Stimulated activated CD8-positive, alpha-beta memory T cell treated with anti-CD3 and anti-CD28 coated beads, Interleukin-12 subunit alpha, Interleukin-12 subunit beta, amount 100 ng/mL, for 1 hour (primary cell): ENCODE measurements at regions not wholly inside any gene's neighbourhood (a gene's known extent, or its start where the extent isn't known, plus 50 kb on each side); places are given as distances from the start of the nearest gene placed in this dataset.

Experiments
- DNase-seq: peaks from one replicate; pipeline ENCODE4 v3.0.0-alpha.2; 2020; ENCODE audit warnings: low read depth

GRCh38 chr14:76926521-76927251, 100.5 kb downstream of the LRRC74A start:
- no peak for DNase-seq

GRCh38 chr14:76925097-76925441, 98.9 kb downstream of the LRRC74A start:
- DNase-seq = no peak

- no peak for DNase-seq
Measured at GRCh38 chr14:76924371-76925096, 98.3 kb downstream of the LRRC74A start.

GRCh38 chr14:76923431-76924370, 97.5 kb downstream of the LRRC74A start:
- no peak for DNase-seq

- DNase-seq = no peak
Measured at GRCh38 chr14:76922584-76922983, 96.4 kb downstream of the LRRC74A start.

GRCh38 chr14:76922092-76922491, 95.9 kb downstream of the LRRC74A start:
- DNase-seq = no peak

- DNase-seq = no peak
Measured at GRCh38 chr14:76921088-76921399, 94.8 kb downstream of the LRRC74A start.

- no peak for DNase-seq
Measured at GRCh38 chr14:76920331-76921087, 94.3 kb downstream of the LRRC74A start.

GRCh38 chr14:76919431-76920330, 93.5 kb downstream of the LRRC74A start:
- no peak for DNase-seq
